ENCODE measurements at regions not wholly inside any gene's neighbourhood (a gene's known extent, or its start where the extent isn't known, plus 50 kb on each side); places are given as distances from the start of the nearest gene placed in this dataset.

GRCh38 chr2:173458991-173459780 lies 104.5 kb downstream of the CDCA7 start:
- TF ChIP-seq POLR2A (IDR thresholded peaks at IDR 0.05; ENCODE audit: low read depth, low read length) (no peak), POLR2AphosphoS5 (IDR thresholded peaks at IDR 0.05; ENCODE audit: low read depth, low read length) (no peak), TAF1 (IDR thresholded peaks at IDR 0.05; ENCODE audit: borderline replicate concordance, low read depth, low read length) (no peak)

All from GM12892 (cell line).